Left ventricle myocardium inferior (tissue), 1 donor: ENCODE measurements at regions not wholly inside any gene's neighbourhood (a gene's known extent, or its start where the extent isn't known, plus 50 kb on each side); places are given as distances from the start of the nearest gene placed in this dataset.

Experiments
- DNase-seq: peaks from one replicate; pipeline ENCODE4 v3.0.0-alpha.2; 2020
- H3K27ac ChIP-seq: fragments of 200-600 bp; replicated peaks from 2 replicates; pipeline ENCODE4 v1.8.0; 2021
- H3K27me3 ChIP-seq: fragments of 200-600 bp; 2 replicates; pipeline ENCODE4 v1.8.0; 2021; ENCODE audit warnings: low read depth
- H3K36me3 ChIP-seq: fragments of 200-600 bp; 2 replicates; pipeline ENCODE4 v1.8.0; 2021
- H3K4me1 ChIP-seq: fragments of 200-600 bp; 2 replicates; pipeline ENCODE4 v1.8.0; 2021
- H3K4me3 ChIP-seq: fragments of 200-600 bp; 2 replicates; pipeline ENCODE4 v1.8.0; 2021; ENCODE audit warnings: mild to moderate bottlenecking, moderate library complexity
- H3K9me3 ChIP-seq: fragments of 200-600 bp; replicated peaks from 2 replicates; pipeline ENCODE4 v1.8.0; 2021
- CTCF ChIP-seq: fragments of 200-600 bp; IDR thresholded peaks from 2 replicates; pipeline ENCODE4 v1.8.0; 2021; ENCODE audit warnings: antibody characterized with exemption, mild to moderate bottlenecking, borderline replicate concordance
- intact Hi-C: fragments of 100-400 bp; cut with micrococcal nuclease; formaldehyde crosslinking; loops from one replicate; pipeline ENCODE4 v1.11.0; 2022
- donor health status: DM: no; HTN: yes; CAD: no; lungs with severe emphysema.

DNA sequence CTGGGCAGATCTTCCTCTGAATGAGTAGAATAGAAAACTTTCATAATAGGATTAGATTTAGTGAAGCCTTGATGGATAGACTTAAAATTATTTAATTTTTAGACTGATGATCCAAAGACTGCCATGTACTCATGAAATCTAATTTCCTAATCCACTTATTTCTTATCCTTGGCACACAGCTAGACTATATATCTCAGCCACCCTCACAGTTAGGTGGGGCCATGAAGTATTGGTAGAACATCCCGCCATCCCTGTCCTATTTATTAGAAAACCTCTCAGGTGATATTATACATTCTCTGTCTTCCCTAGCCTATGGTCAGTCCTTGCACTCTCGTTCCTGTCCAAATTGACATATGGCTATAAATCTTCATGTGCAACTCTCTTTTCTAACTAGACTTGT, 110.9 kb downstream of the FAM170A start:
- Histone ChIP-seq H3K4me3 (no peak overlapping the region), H3K27ac (no peak overlapping the region), H3K36me3 (no peaks in the 10 kb centered on the region), H3K4me1 (no peaks in the 10 kb centered on the region), H3K27me3 (no peaks in the 10 kb centered on the region), H3K9me3 (no peaks in the 10 kb centered on the region)
- no peak for DNase-seq
- intact Hi-C loops: no loop called here
- TF ChIP-seq CTCF: no peak

- H3K9me3 ChIP-seq: no peaks in the 10 kb centered on the region
These were observed 112.3 kb downstream of the FAM170A start for GRCh38 chr5:119741691-119742090.

GRCh38 chr5:119742311-119742710, 113.0 kb downstream of the FAM170A start:
- intact Hi-C loops: no loop called here
- Histone ChIP-seq H3K36me3 (no peaks in the 10 kb centered on the region), H3K9me3 (no peaks in the 10 kb centered on the region), H3K27me3 (no peaks in the 10 kb centered on the region), H3K4me1 (no peaks in the 10 kb centered on the region), H3K4me3 (no peak overlapping the region), H3K27ac (no peak overlapping the region)
- no peak for DNase-seq
- no peak for TF ChIP-seq CTCF

More at GRCh38 chr5:119741691-119742090, 112.3 kb downstream of the FAM170A start:
- Histone ChIP-seq H3K4me1 (no peaks in the 10 kb centered on the region), H3K27ac (no peak overlapping the region), H3K36me3 (no peaks in the 10 kb centered on the region), H3K4me3 (no peak overlapping the region), H3K27me3 (no peaks in the 10 kb centered on the region)
- intact Hi-C loops: no loop called here
- DNase-seq: no peak
- TF ChIP-seq CTCF: no peak

GRCh38 chr5:119743927-119744326, 114.6 kb downstream of the FAM170A start:
- Histone ChIP-seq H3K27ac (no peak overlapping the region), H3K36me3 (no peaks in the 10 kb centered on the region), H3K4me3 (no peak overlapping the region), H3K4me1 (no peaks in the 10 kb centered on the region), H3K27me3 (no peaks in the 10 kb centered on the region), H3K9me3 (no peaks in the 10 kb centered on the region)
- intact Hi-C loops: no loop called here
- DNase-seq: no peak
- TF ChIP-seq CTCF: no peak

DNA sequence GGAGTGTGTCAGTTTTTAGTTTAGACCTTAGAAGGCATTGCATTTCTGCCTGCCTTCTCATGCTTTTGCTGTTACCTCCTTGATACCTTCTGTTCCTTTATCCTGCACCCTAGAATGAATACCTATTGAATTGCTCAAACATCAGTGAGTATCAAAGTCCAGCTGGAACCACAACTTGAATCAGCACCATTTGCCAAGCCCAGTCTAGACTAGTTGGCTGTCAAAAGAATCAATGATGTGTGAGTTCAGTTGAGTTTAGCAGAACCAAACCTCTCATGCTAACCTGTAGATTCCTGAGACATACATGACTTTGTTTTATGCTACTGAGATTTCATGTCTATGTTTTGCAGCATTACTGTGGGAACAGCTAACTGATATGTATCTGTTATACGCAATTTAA, 116.6 kb downstream of the FAM170A start:
- intact Hi-C loops: no loop called here
- no peak for DNase-seq
- TF ChIP-seq CTCF: no peak

DNA sequence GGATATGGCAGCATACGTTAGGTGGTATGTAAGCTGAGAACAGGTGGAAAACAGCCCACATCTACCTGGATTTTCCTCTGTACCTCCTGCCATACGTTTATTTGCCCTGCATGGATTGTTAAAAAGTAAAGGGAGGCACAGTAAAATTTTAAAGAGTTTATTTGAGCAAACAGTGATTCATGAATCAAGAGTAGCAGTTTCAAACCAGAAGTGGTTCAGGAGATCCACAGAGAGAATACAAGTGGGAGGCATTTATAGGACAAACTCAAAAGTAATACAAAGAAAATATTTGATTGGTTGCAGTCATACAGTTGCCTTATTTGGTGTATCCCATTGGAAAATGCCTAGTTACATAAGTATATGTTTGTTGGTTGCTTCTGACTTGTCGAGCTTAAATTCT, 117.6 kb downstream of the FAM170A start:
- Histone ChIP-seq H3K36me3 (no peaks in the 10 kb centered on the region), H3K4me3 (no peak overlapping the region), H3K27me3 (no peaks in the 10 kb centered on the region), H3K9me3 (no peaks in the 10 kb centered on the region), H3K27ac (no peak overlapping the region), H3K4me1 (no peaks in the 10 kb centered on the region)
- intact Hi-C loops: no loop called here
- TF ChIP-seq CTCF: no peak
- no peak for DNase-seq

More for the DNA sequence above, 116.6 kb downstream of the FAM170A start:
- Histone ChIP-seq H3K4me1 (no peaks in the 10 kb centered on the region), H3K9me3 (no peaks in the 10 kb centered on the region), H3K4me3 (no peak overlapping the region), H3K27ac (no peak overlapping the region), H3K36me3 (no peaks in the 10 kb centered on the region), H3K27me3 (no peaks in the 10 kb centered on the region)
